A549 (cell line): ENCODE measurements at regions not wholly inside any gene's neighbourhood (a gene's known extent, or its start where the extent isn't known, plus 50 kb on each side); places are given as distances from the start of the nearest gene placed in this dataset.

Source experiments
- ATAC-seq, 2 experiments: fragments of 200-7000 bp in 1 of 2; fragments of >200 bp in 1 of 2; cut with Nextera tagmentation in 1 of 2; cut with Tn5 transposase in 1 of 2; 3 replicates each; pipeline versions ENCODE4 v1.8.0 to v1.9.1; 2018 to 2020; ENCODE audit warnings: mild to moderate bottlenecking in 1 of 2, moderate library complexity in 1 of 2
- CTCF ChIA-PET: fragments of 300-600 bp; sonication (Branson Sonifier 250); formaldehyde crosslinking; extraction: SDS; loops from one replicate; lab custom pipeline; 2021; ENCODE audit warnings: antibody characterized with exemption, inconsistent platforms; lab: Yijun Ruan, JAX
- POLR2A ChIA-PET: fragments of 350-600 bp; formaldehyde crosslinking; extraction: SDS; loops from one replicate; lab custom pipeline; 2021; ENCODE audit warnings: antibody characterized with exemption, inconsistent platforms; lab: Yijun Ruan, JAX
- DNase-seq, 2 experiments: peaks; one replicate each; pipeline versions ENCODE4 v3.0.0 to v3.0.0-alpha.2; 2011 to 2016; ENCODE audit warnings: low read depth in 1 of 2, low spot score in 1 of 2
- FAIRE-seq: peaks from 2 replicates; lab custom pipeline; 2011; peaks lifted over from hg19 to GRCh38; lab: Jason Lieb, UNC
- H3K27ac ChIP-seq, 2 experiments: fragments of >200 bp; sonication (Bioruptor Twin); formaldehyde crosslinking; 3 replicates each; pipeline ENCODE4 v1.5.1; 2016 to 2017
- H3K4me1 ChIP-seq: fragments of >200 bp; sonication (Bioruptor Twin); formaldehyde crosslinking; 3 replicates; pipeline ENCODE4 v1.6.1; 2016
- H3K4me2 ChIP-seq: fragments of >200 bp; sonication (Bioruptor Twin); formaldehyde crosslinking; 3 replicates; pipeline ENCODE4 v1.6.1; 2016
- H3K4me3 ChIP-seq: fragments of >200 bp; sonication (Bioruptor Twin); formaldehyde crosslinking; 3 replicates; pipeline ENCODE4 v1.5.1; 2016
- H3K9me3 ChIP-seq: fragments of >200 bp; sonication (Bioruptor Twin); formaldehyde crosslinking; 3 replicates; pipeline ENCODE4 v1.6.1; 2016
- BHLHE40 ChIP-seq: IDR thresholded peaks from 2 replicates; pipeline ENCODE4 v1.6.1; 2012; ENCODE audit warnings: low read depth, low read length, inconsistent platforms
- CBX2 ChIP-seq: fragments of 200-600 bp; sonication (generic); IDR thresholded peaks from 2 replicates; pipeline ENCODE4 v1.6.1; 2016; ENCODE audit warnings: low read depth, mild to moderate bottlenecking, borderline replicate concordance
- CBX8 ChIP-seq: fragments of 200-600 bp; sonication (generic); IDR thresholded peaks from 2 replicates; pipeline ENCODE4 v1.6.1; 2016
- CHD4 ChIP-seq: fragments of 200-600 bp; sonication (generic); IDR thresholded peaks from 2 replicates; pipeline ENCODE4 v1.6.1; 2016; ENCODE audit warnings: antibody characterized with exemption, mild to moderate bottlenecking, borderline replicate concordance
- ESRRA ChIP-seq: fragments of 150-350 bp; IDR thresholded peaks from 2 replicates; pipeline ENCODE4 v1.6.1; 2014; ENCODE audit warnings: mild to moderate bottlenecking, low read length, borderline replicate concordance
- HDAC2 ChIP-seq: fragments of 200-600 bp; sonication (generic); IDR thresholded peaks from 2 replicates; pipeline ENCODE4 v1.6.1; 2016
- HEYL ChIP-seq: fragments of 250-450 bp; sonication (Bioruptor Pico); IDR thresholded peaks from 2 replicates; pipeline ENCODE4 v1.8.0; 2021; ENCODE audit warnings: mild to moderate bottlenecking, moderate library complexity
- HOXB13 ChIP-seq: fragments of 250-450 bp; sonication (Bioruptor Pico); IDR thresholded peaks from 2 replicates; pipeline ENCODE4 v1.5.0; 2020; ENCODE audit warnings: low read depth, mild to moderate bottlenecking, moderate library complexity
- JUN ChIP-seq, 2 experiments: fragments of >200 bp; sonication (Bioruptor Twin); formaldehyde crosslinking; IDR thresholded peaks; 2 replicates in 1 of 2; 3 replicates in 1 of 2; pipeline ENCODE4 v1.6.1; 2016 to 2017
- JUNB ChIP-seq: fragments of >200 bp; sonication (Bioruptor Twin); formaldehyde crosslinking; IDR thresholded peaks from 2 replicates; pipeline ENCODE4 v1.6.1; 2016
- KDM5A ChIP-seq: fragments of 200-600 bp; sonication (generic); IDR thresholded peaks from 2 replicates; pipeline ENCODE4 v1.6.1; 2016; ENCODE audit warnings: antibody characterized with exemption, mild to moderate bottlenecking
- PBX3 ChIP-seq: IDR thresholded peaks from 2 replicates; pipeline ENCODE4 v1.6.1; 2012
- POLR2A ChIP-seq: IDR thresholded peaks from 2 replicates; pipeline ENCODE4 v1.6.1; 2012; ENCODE audit warnings: mild to moderate bottlenecking, low read length
- RARB ChIP-seq: fragments of 250-450 bp; sonication (Bioruptor Pico); IDR thresholded peaks from 2 replicates; pipeline ENCODE4 v1.8.0; 2021; ENCODE audit warnings: mild to moderate bottlenecking, moderate library complexity
- RCOR1 ChIP-seq: fragments of 150-350 bp; IDR thresholded peaks from 2 replicates; pipeline ENCODE4 v1.6.1; 2014; ENCODE audit warnings: antibody characterized with exemption, low read length, low read depth
- RFX5 ChIP-seq: fragments of 450-650 bp; IDR thresholded peaks from 2 replicates; pipeline ENCODE4 v1.7.1; 2014; ENCODE audit warnings: antibody characterized with exemption, mild to moderate bottlenecking, moderate library complexity
- RNF2 ChIP-seq: fragments of 200-600 bp; sonication (generic); IDR thresholded peaks from 2 replicates; pipeline ENCODE4 v1.6.1; 2016; ENCODE audit warnings: low read depth, mild to moderate bottlenecking, antibody characterized with exemption, moderate library complexity, borderline replicate concordance
- SMC3 ChIP-seq: fragments of >200 bp; sonication (Bioruptor Twin); formaldehyde crosslinking; IDR thresholded peaks from 3 replicates; pipeline ENCODE4 v1.6.1; 2018; ENCODE audit warnings: inconsistent platforms
- SREBF2 ChIP-seq: fragments of 450-650 bp; IDR thresholded peaks from 2 replicates; pipeline ENCODE4 v1.6.1; 2014; ENCODE audit warnings: mild to moderate bottlenecking, moderate library complexity
- ZNF302 ChIP-seq: fragments of 250-450 bp; sonication (Bioruptor Pico); IDR thresholded peaks from 2 replicates; pipeline ENCODE4 v1.9.0; 2021; ENCODE audit warnings: inconsistent platforms, mild to moderate bottlenecking, moderate library complexity
- WGBS: methylation state at CpG from one replicate; pipeline ENCODE4 v1.1.6; 2017; ENCODE audit errors: missing lambda C conversion rate; 5-methylcytosine and 5-hydroxymethylcytosine counted together
- TF ChIP-seq, protein P1 (sequence below): fragments of 250-450 bp; sonication (Bioruptor Pico); IDR thresholded peaks from 2 replicates; pipeline ENCODE4 v1.5.0; 2021; ENCODE audit warnings: mild to moderate bottlenecking, moderate library complexity, borderline replicate concordance
- TF ChIP-seq, protein P2 (sequence below): fragments of 250-450 bp; sonication (Bioruptor Pico); IDR thresholded peaks from 2 replicates; pipeline ENCODE4 v1.5.0; 2020; ENCODE audit warnings: low read depth, mild to moderate bottlenecking, moderate library complexity
- TF ChIP-seq, protein P3 (sequence below): fragments of 150-350 bp; IDR thresholded peaks from 2 replicates; pipeline ENCODE4 v1.6.1; 2014; ENCODE audit warnings: low read depth, mild to moderate bottlenecking, low read length
- TF ChIP-seq, protein P4 (sequence below): fragments of >200 bp; sonication (Bioruptor Twin); formaldehyde crosslinking; IDR thresholded peaks from 2 replicates; pipeline ENCODE4 v1.6.1; 2016

GRCh38 chr10:2023687-2024086, 286.4 kb upstream of the ADARB2 start (continued):
- TF ChIP-seq, protein P1, sequence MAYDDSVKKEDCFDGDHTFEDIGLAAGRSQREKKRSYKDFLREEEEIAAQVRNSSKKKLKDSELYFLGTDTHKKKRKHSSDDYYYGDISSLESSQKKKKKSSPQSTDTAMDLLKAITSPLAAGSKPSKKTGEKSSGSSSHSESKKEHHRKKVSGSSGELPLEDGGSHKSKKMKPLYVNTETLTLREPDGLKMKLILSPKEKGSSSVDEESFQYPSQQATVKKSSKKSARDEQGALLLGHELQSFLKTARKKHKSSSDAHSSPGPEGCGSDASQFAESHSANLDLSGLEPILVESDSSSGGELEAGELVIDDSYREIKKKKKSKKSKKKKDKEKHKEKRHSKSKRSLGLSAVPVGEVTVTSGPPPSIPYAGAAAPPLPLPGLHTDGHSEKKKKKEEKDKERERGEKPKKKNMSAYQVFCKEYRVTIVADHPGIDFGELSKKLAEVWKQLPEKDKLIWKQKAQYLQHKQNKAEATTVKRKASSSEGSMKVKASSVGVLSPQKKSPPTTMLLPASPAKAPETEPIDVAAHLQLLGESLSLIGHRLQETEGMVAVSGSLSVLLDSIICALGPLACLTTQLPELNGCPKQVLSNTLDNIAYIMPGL (CRISPR knock-in tag), result no peak

GRCh38 chr10:2022401-2022800, 285.1 kb upstream of the ADARB2 start:
- FAIRE-seq, result no peak
- no peaks in the 10 kb centered on the region for H3K4me1 ChIP-seq
- TF ChIP-seq HDAC2, result no peak
- no peak for TF ChIP-seq HEYL (CRISPR knock-in tag)
- TF ChIP-seq KDM5A, result no peak
- no peak for TF ChIP-seq HOXB13 (CRISPR knock-in tag)
- no peak for TF ChIP-seq CBX2
- TF ChIP-seq, all 56 proteins: peak for 0
- WGBS, result 45% methylated on average over 6 of the region's 6 CpGs
- H3K9me3 ChIP-seq, result no peaks in the 10 kb centered on the region
- ATAC-seq, result no peak
- no peak for DNase-seq
- H3K27ac ChIP-seq, result no peak overlapping the region
- no peak overlapping the region for H3K4me2 ChIP-seq
- CTCF ChIA-PET, result no interaction called here
- no peak overlapping the region for H3K4me3 ChIP-seq
- POLR2A ChIA-PET, result no interaction called here

DNA sequence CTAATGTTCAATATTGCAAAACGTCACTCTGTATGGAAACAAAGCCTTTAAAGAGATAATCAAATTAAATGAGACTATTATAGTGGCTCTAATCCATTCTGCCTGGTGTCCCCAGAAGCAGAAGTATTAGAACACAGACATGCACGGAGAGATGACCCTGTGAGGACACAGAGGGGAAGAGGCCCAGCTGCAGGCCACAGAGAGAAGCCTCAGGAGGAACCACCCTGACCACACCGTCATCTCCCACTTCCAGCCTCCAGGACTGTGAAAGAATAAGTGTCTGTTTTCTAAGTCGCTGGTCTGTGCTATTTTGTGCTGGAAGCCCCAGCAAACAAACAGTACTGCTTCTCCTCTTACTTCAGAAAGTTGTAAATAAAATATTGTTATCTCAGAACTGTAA, 283.5 kb upstream of the ADARB2 start:
- ATAC-seq (no peak), FAIRE-seq (no peak), DNase-seq (no peak)
- ChIA-PET POLR2A (no interaction called here), CTCF (interaction anchor here (0.6 kb wide), 1 partner anchor 465 kb away, joined by 3 read pairs; no protein-coding TSS in a partner anchor)
- Histone ChIP-seq H3K27ac (no peak overlapping the region), H3K4me3 (no peak overlapping the region), H3K9me3 (no peaks in the 10 kb centered on the region), H3K4me1 (no peaks in the 10 kb centered on the region), H3K4me2 (no peak overlapping the region)
- TF ChIP-seq CBX8 (no peak), CHD4 (no peak), CBX2 (no peak), SREBF2 (no peak), POLR2A (no peak), JUN (IDR thresholded peaks at IDR 0.05) (no peak), ZNF302 (no peak), BHLHE40 (no peak), SMC3 (no peak), HOXB13 (CRISPR knock-in tag) (no peak), ESRRA (no peak), RARB (CRISPR knock-in tag) (no peak), RCOR1 (no peak), RFX5 (no peak), RNF2 (no peak), PBX3 (no peak), JUNB (no peak)
- TF ChIP-seq, protein P2, sequence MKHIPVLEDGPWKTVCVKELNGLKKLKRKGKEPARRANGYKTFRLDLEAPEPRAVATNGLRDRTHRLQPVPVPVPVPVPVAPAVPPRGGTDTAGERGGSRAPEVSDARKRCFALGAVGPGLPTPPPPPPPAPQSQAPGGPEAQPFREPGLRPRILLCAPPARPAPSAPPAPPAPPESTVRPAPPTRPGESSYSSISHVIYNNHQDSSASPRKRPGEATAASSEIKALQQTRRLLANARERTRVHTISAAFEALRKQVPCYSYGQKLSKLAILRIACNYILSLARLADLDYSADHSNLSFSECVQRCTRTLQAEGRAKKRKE (CRISPR knock-in tag), result no peak
- TF ChIP-seq, protein P3, sequence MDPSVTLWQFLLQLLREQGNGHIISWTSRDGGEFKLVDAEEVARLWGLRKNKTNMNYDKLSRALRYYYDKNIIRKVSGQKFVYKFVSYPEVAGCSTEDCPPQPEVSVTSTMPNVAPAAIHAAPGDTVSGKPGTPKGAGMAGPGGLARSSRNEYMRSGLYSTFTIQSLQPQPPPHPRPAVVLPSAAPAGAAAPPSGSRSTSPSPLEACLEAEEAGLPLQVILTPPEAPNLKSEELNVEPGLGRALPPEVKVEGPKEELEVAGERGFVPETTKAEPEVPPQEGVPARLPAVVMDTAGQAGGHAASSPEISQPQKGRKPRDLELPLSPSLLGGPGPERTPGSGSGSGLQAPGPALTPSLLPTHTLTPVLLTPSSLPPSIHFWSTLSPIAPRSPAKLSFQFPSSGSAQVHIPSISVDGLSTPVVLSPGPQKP, result no peak
- TF ChIP-seq, protein P4, sequence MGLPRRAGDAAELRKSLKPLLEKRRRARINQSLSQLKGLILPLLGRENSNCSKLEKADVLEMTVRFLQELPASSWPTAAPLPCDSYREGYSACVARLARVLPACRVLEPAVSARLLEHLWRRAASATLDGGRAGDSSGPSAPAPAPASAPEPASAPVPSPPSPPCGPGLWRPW, result no peak
- WGBS, result 0% methylated on average over 4 of the region's 4 CpGs
